Osteoblast (primary cell): ENCODE measurements at regions not wholly inside any gene's neighbourhood (a gene's known extent, or its start where the extent isn't known, plus 50 kb on each side); places are given as distances from the start of the nearest gene placed in this dataset.
"Not testable (repeated sequence)": the region's sequence is repeated elsewhere in the genome, so short reads cannot be mapped to it uniquely, and the experiment has no call there.

ENCODE experiments used
- DNase-seq: peaks from one replicate; pipeline ENCODE4 v3.0.0; 2011; ENCODE audit warnings: low spot score, mixed read lengths; ENCODE audit not compliant: insufficient read length; ENCODE audit errors: missing footprints
- H2AFZ ChIP-seq: 2 replicates; pipeline ENCODE4 v1.6.0; 2011; ENCODE audit warnings: mild to moderate bottlenecking, low read length
- H3K27ac ChIP-seq: 2 replicates; pipeline ENCODE4 v1.5.1; 2011; ENCODE audit warnings: mild to moderate bottlenecking, low read depth, low read length, moderate library complexity
- H3K27me3 ChIP-seq: 2 replicates; pipeline ENCODE4 v1.6.0; 2012; ENCODE audit warnings: mild to moderate bottlenecking, control low read depth, inconsistent platforms, low read length, moderate library complexity; ENCODE audit not compliant: insufficient read depth
- H3K36me3 ChIP-seq: 2 replicates; pipeline ENCODE4 v1.5.1; 2011; ENCODE audit warnings: mild to moderate bottlenecking, low read length, control low read depth, moderate library complexity; ENCODE audit not compliant: insufficient read depth
- H3K4me1 ChIP-seq: 2 replicates; pipeline ENCODE4 v1.5.1; 2011; ENCODE audit warnings: mild to moderate bottlenecking, low read length, control low read depth, moderate library complexity; ENCODE audit not compliant: insufficient read depth
- H3K4me2 ChIP-seq: 2 replicates; pipeline ENCODE4 v1.6.0; 2011; ENCODE audit warnings: mild to moderate bottlenecking, low read length; ENCODE audit not compliant: insufficient read depth
- H3K4me3 ChIP-seq: fragments of 200-600 bp; sonication (generic); 3 replicates; pipeline ENCODE4 v1.5.1; 2012; ENCODE audit warnings: mild to moderate bottlenecking, low read length, inconsistent platforms; ENCODE audit not compliant: insufficient read depth
- H3K79me2 ChIP-seq: 2 replicates; pipeline ENCODE4 v1.6.0; 2012; ENCODE audit warnings: mild to moderate bottlenecking, low read length, control low read depth, inconsistent platforms; ENCODE audit not compliant: insufficient read depth
- H3K9me3 ChIP-seq: 2 replicates; pipeline ENCODE4 v1.5.1; 2011; ENCODE audit warnings: low read depth, low read length, control low read depth
- H4K20me1 ChIP-seq: 2 replicates; pipeline ENCODE4 v1.6.0; 2012; ENCODE audit warnings: mild to moderate bottlenecking, low read length, control low read depth; ENCODE audit not compliant: insufficient read depth
- TF ChIP-seq, protein P1 (sequence below): IDR thresholded peaks from 2 replicates; pipeline ENCODE4 v1.5.1; 2011; ENCODE audit warnings: mild to moderate bottlenecking, low read depth, low read length, moderate library complexity; ENCODE audit errors: extremely low read depth

DNA sequence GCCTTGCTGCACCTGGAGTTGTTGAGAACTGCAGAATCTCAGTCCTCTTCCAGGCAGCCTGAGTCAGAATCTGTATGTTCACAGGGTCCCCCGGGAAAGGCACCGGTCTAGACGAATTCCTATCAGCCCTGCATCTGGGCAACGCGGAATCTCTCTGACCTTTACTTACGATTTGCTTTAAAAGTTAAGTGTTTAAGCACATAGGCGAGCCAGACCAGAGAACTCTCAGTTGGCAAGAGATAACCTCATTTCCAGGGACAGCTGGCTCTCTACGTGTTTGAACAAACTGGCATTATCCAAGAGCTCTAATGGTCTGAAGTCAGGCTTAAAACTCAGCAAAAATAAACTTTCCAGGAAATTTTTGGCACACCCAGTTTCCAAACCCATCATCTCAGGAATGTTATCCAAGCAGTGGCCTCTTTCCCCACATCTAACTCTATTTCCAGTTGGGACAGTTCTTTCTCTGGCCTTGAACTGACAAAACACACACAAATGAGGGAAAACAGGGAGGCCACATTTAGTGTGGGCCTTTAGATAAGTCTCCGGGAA lies 53.4 kb downstream of the HES1 start:
- Histone ChIP-seq H4K20me1 (no peaks in the 10 kb centered on the region), H3K27me3 (peaks cover 3% of the 10 kb centered on the region), H3K4me2 (no peak overlapping the region), H3K4me1 (peaks cover 4% of the 10 kb centered on the region), H3K9me3 (no peaks in the 10 kb centered on the region), H3K36me3 (no peaks in the 10 kb centered on the region), H3K79me2 (no peaks in the 10 kb centered on the region), H3K4me3 (no peak overlapping the region), H2AFZ (no peak overlapping the region), H3K27ac (no peak overlapping the region)
- peak; percentile 89 for DNase-seq
- TF ChIP-seq, protein P1, sequence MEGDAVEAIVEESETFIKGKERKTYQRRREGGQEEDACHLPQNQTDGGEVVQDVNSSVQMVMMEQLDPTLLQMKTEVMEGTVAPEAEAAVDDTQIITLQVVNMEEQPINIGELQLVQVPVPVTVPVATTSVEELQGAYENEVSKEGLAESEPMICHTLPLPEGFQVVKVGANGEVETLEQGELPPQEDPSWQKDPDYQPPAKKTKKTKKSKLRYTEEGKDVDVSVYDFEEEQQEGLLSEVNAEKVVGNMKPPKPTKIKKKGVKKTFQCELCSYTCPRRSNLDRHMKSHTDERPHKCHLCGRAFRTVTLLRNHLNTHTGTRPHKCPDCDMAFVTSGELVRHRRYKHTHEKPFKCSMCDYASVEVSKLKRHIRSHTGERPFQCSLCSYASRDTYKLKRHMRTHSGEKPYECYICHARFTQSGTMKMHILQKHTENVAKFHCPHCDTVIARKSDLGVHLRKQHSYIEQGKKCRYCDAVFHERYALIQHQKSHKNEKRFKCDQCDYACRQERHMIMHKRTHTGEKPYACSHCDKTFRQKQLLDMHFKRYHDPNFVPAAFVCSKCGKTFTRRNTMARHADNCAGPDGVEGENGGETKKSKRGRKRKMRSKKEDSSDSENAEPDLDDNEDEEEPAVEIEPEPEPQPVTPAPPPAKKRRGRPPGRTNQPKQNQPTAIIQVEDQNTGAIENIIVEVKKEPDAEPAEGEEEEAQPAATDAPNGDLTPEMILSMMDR, result no peak

DNA sequence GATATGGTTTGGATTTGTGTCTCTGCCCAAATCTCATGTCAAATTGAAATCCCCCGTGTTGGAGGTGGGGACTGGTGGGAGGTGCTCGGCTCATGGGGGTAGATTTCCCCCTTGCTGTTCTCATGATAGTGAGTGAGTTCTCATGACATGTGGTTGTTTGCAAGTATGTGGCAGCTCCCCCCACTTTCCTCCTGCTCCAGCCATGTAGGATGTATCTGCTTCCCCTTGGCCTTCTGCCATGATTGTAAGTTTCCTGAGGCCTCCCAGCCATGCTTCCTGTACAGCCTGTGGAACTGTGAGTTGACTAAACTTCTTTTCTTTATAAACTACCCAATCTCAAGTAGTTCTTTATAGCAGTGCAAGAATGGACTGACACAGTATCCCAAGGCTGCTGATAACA lies 55.9 kb downstream of the HES1 start:
- H3K9me3 ChIP-seq, H2AFZ ChIP-seq, DNase-seq, H3K36me3 ChIP-seq, H4K20me1 ChIP-seq, H3K27ac ChIP-seq, H3K4me1 ChIP-seq, H3K79me2 ChIP-seq, H3K4me3 ChIP-seq, H3K27me3 ChIP-seq, H3K4me2 ChIP-seq: not testable (repeated sequence)

DNA sequence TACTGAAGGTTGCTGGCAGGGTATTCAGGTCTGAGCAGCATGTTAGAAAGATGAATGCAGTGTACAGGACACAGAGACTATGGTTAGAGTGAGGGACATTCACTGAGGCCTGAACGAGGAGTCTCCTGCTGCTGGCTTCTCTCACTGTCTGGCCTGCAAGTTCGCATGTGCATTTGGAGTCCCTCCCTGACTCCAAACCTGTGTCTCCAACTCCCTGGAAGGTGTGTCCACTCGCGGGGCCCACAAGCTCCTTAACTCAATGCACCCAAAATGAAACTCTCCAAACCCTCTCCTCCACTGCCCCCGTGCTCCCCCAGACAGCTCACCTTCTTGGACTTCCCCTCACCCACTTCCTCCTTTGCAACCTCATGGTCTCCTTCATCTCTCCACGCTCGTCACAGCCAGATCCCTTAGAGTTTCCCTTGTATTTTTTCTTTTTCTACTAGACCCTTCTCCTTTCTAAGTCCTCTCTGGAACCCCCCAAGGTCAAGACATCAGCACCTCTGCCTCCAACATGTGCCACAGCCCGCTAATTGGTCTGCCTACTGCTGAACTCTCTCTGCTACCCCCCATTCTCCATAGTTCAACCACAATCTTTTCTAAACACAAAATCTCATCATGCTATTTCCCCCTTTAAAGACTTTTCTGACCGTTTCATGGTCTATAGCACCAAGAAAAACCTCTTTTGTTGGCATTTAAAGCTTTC lies 58.3 kb downstream of the HES1 start:
- Histone ChIP-seq H3K4me1 (peaks cover under 1% of the 10 kb centered on the region), H3K79me2 (no peaks in the 10 kb centered on the region), H2AFZ (no peak overlapping the region), H4K20me1 (no peaks in the 10 kb centered on the region), H3K4me3 (no peak overlapping the region), H3K27ac (no peak overlapping the region), H3K9me3 (no peaks in the 10 kb centered on the region), H3K27me3 (peaks cover 14% of the 10 kb centered on the region), H3K36me3 (no peaks in the 10 kb centered on the region), H3K4me2 (no peak overlapping the region)
- peak; percentile 3 for DNase-seq
- TF ChIP-seq, protein P1, result no peak

DNA sequence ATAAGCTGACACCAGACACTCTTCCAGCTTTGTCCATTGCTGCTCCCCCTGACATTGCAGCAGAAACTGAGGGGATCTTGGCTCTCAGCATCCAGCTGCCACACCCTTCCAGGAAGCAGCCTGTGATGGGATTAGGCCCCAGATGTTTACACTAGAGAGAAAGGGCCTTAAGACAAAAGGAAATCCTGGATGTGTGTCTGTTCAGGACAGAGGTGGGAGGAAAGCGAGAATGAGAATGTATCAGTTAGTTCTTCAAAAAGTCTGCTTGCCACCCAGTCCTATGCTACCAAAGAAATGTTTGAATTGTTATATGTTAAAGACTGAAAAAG lies 58.8 kb downstream of the HES1 start:
- H3K27me3 ChIP-seq, result peaks cover 14% of the 10 kb centered on the region
- H2AFZ ChIP-seq, result no peak overlapping the region
- no peaks in the 10 kb centered on the region for H3K4me1 ChIP-seq
- H3K27ac ChIP-seq, result no peak overlapping the region
- no peaks in the 10 kb centered on the region for H3K36me3 ChIP-seq
- peak; percentile 15 for DNase-seq
- no peaks in the 10 kb centered on the region for H4K20me1 ChIP-seq
- H3K9me3 ChIP-seq, result no peaks in the 10 kb centered on the region
- no peaks in the 10 kb centered on the region for H3K79me2 ChIP-seq
- TF ChIP-seq, protein P1, result no peak
- no peak overlapping the region for H3K4me3 ChIP-seq
- H3K4me2 ChIP-seq, result no peak overlapping the region
